Stimulated activated naive CD8-positive, alpha-beta T cell treated with anti-CD3 and anti-CD28 coated beads, Interleukin-15, Interleukin-2, amounts not matched to agents 100 ng/mL and 50 ng/mL, for 24 hours (primary cell): ENCODE measurements at regions not wholly inside any gene's neighbourhood (a gene's known extent, or its start where the extent isn't known, plus 50 kb on each side); places are given as distances from the start of the nearest gene placed in this dataset.

ENCODE experiments used
- H3K27ac Mint-ChIP-seq: one replicate; pipeline ENCODE4 v1.8.0; 2021; ENCODE audit warnings: mild to moderate bottlenecking, mixed read lengths
- H3K27me3 Mint-ChIP-seq: one replicate; pipeline ENCODE4 v1.8.0; 2021; ENCODE audit warnings: mixed read lengths
- H3K36me3 Mint-ChIP-seq: one replicate; pipeline ENCODE4 v1.8.0; 2021; ENCODE audit warnings: low read depth, mixed read lengths
- H3K4me1 Mint-ChIP-seq: one replicate; pipeline ENCODE4 v1.8.0; 2021; ENCODE audit warnings: low read depth, mixed read lengths
- H3K4me3 Mint-ChIP-seq: one replicate; pipeline ENCODE4 v1.8.0; 2021; ENCODE audit warnings: mild to moderate bottlenecking, mixed read lengths
- H3K9me3 Mint-ChIP-seq: one replicate; pipeline ENCODE4 v1.8.0; 2021; ENCODE audit warnings: mixed read lengths

- H3K36me3 Mint-ChIP-seq, result no peaks in the 10 kb centered on the region
- peaks cover 3% of the 10 kb centered on the region for H3K4me1 Mint-ChIP-seq
- no peak overlapping the region for H3K27ac Mint-ChIP-seq
- H3K4me3 Mint-ChIP-seq, result no peak overlapping the region
- H3K9me3 Mint-ChIP-seq, result no peaks in the 10 kb centered on the region
- H3K27me3 Mint-ChIP-seq, result peaks cover 4% of the 10 kb centered on the region
These were observed 56.1 kb upstream of the MAP1LC3B2 start for GRCh38 chr12:116502989-116503496.

- H3K27ac Mint-ChIP-seq, result no peak overlapping the region
- H3K4me3 Mint-ChIP-seq, result no peak overlapping the region
- H3K36me3 Mint-ChIP-seq, result no peaks in the 10 kb centered on the region
- peaks cover 4% of the 10 kb centered on the region for H3K27me3 Mint-ChIP-seq
- peaks cover 4% of the 10 kb centered on the region for H3K4me1 Mint-ChIP-seq
- no peaks in the 10 kb centered on the region for H3K9me3 Mint-ChIP-seq
These were observed 54.7 kb upstream of the MAP1LC3B2 start for GRCh38 chr12:116504438-116504837.

GRCh38 chr12:116506697-116507064 lies 52.5 kb upstream of the MAP1LC3B2 start:
- Mint-ChIP-seq H3K4me1 (peaks cover 4% of the 10 kb centered on the region), H3K4me3 (no peak overlapping the region), H3K27me3 (peaks cover 4% of the 10 kb centered on the region)

GRCh38 chr12:116508145-116509121 lies 50.7 kb upstream of the MAP1LC3B2 start:
- Mint-ChIP-seq H3K27me3 (peaks cover 4% of the 10 kb centered on the region), H3K36me3 (no peaks in the 10 kb centered on the region), H3K4me3 (peak overlapping the region; percentile 55), H3K9me3 (no peaks in the 10 kb centered on the region), H3K27ac (no peak overlapping the region), H3K4me1 (peaks cover 4% of the 10 kb centered on the region)

More at GRCh38 chr12:116506697-116507064, 52.5 kb upstream of the MAP1LC3B2 start:
- Mint-ChIP-seq H3K36me3 (no peaks in the 10 kb centered on the region), H3K9me3 (no peaks in the 10 kb centered on the region), H3K27ac (no peak overlapping the region)
